Thoracic aorta (tissue), 2 donors: ENCODE measurements at regions not wholly inside any gene's neighbourhood (a gene's known extent, or its start where the extent isn't known, plus 50 kb on each side); places are given as distances from the start of the nearest gene placed in this dataset.

Experiments
- ATAC-seq: fragments of 150-250 bp; one replicate; pipeline ENCODE4 v1.8.0; 2017; ENCODE audit warnings: low read depth; ENCODE audit not compliant: insufficient number of reproducible peaks, low FRiP score
- DNase-seq: peaks from one replicate; pipeline ENCODE4 v3.0.0-alpha.2; 2020; ENCODE audit warnings: low spot score
- H3K27ac ChIP-seq, 2 donors: fragments of 200-600 bp; sonication (generic); 1 replicate in 1 of 2; 2 replicates in 1 of 2; pipeline ENCODE4 v1.5.1; 2016; ENCODE audit warnings: mild to moderate bottlenecking in 2 of 2, moderate library complexity in 2 of 2
- H3K27me3 ChIP-seq: fragments of 200-600 bp; sonication (generic); replicated peaks from 2 replicates; pipeline ENCODE4 v1.6.0; 2016; ENCODE audit warnings: mild to moderate bottlenecking; ENCODE audit not compliant: insufficient read depth
- H3K36me3 ChIP-seq: fragments of 200-600 bp; sonication (generic); one replicate; pipeline ENCODE4 v1.5.1; 2016
- H3K4me1 ChIP-seq, 2 donors: fragments of 200-600 bp; sonication (generic); 1 replicate in 1 of 2; 2 replicates in 1 of 2; pipeline versions ENCODE4 v1.5.1 to v1.6.0; 2016; ENCODE audit warnings: low read depth in 2 of 2, mild to moderate bottlenecking in 1 of 2; ENCODE audit not compliant: control insufficient read depth in 1 of 2
- H3K4me3 ChIP-seq: fragments of 200-600 bp; sonication (generic); 2 replicates; pipeline ENCODE4 v1.5.1; 2016; ENCODE audit warnings: mild to moderate bottlenecking
- H3K9me3 ChIP-seq: fragments of 200-600 bp; sonication (generic); 2 replicates; pipeline ENCODE4 v1.5.1; 2016
- CTCF ChIP-seq: fragments of 200-600 bp; sonication (generic); IDR thresholded peaks from one replicate; pipeline ENCODE4 v1.5.1; 2019; ENCODE audit warnings: antibody characterized with exemption

- Histone ChIP-seq H3K27ac (no peak overlapping the region), H3K4me3 (no peak overlapping the region), H3K4me1 (no peaks in the 10 kb centered on the region), H3K36me3 (no peaks in the 10 kb centered on the region), H3K9me3 (peaks cover 8% of the 10 kb centered on the region), H3K27me3 (no peaks in the 10 kb centered on the region)
- no peak for ATAC-seq
- DNase-seq: no peak
- no peak for TF ChIP-seq CTCF
These were observed 175.1 kb upstream of the GRID2 start for GRCh38 chr4:92128676-92129075.

GRCh38 chr4:92129408-92129994, 174.3 kb upstream of the GRID2 start:
- Histone ChIP-seq H3K9me3 (peaks cover 8% of the 10 kb centered on the region), H3K4me3 (no peak overlapping the region), H3K36me3 (no peaks in the 10 kb centered on the region), H3K4me1 (no peaks in the 10 kb centered on the region), H3K27me3 (no peaks in the 10 kb centered on the region), H3K27ac (no peak overlapping the region)
- DNase-seq: no peak
- ATAC-seq: no peak
- TF ChIP-seq CTCF: no peak

- H3K9me3 ChIP-seq: peaks cover 4% of the 10 kb centered on the region
- DNase-seq (no peak), ATAC-seq (no peak)
- no peak overlapping the region for H3K27ac ChIP-seq
- no peaks in the 10 kb centered on the region for H3K4me1 ChIP-seq
- no peaks in the 10 kb centered on the region for H3K27me3 ChIP-seq
- H3K4me3 ChIP-seq: no peak overlapping the region
- TF ChIP-seq CTCF: no peak
- H3K36me3 ChIP-seq: no peaks in the 10 kb centered on the region
These were observed 167.3 kb upstream of the GRID2 start for GRCh38 chr4:92136434-92136833.

- ATAC-seq (no peak), DNase-seq (no peak)
- no peaks in the 10 kb centered on the region for H3K36me3 ChIP-seq
- peaks cover 2% of the 10 kb centered on the region for H3K9me3 ChIP-seq
- no peak for TF ChIP-seq CTCF
- no peaks in the 10 kb centered on the region for H3K27me3 ChIP-seq
- H3K4me1 ChIP-seq: no peaks in the 10 kb centered on the region
- H3K4me3 ChIP-seq: no peak overlapping the region
- no peak overlapping the region for H3K27ac ChIP-seq
These were observed 140.4 kb upstream of the GRID2 start for GRCh38 chr4:92163348-92163747.

- TF ChIP-seq CTCF: no peak
- Histone ChIP-seq H3K4me3 (no peak overlapping the region), H3K27me3 (no peaks in the 10 kb centered on the region), H3K4me1 (no peaks in the 10 kb centered on the region), H3K36me3 (no peaks in the 10 kb centered on the region), H3K27ac (no peak overlapping the region), H3K9me3 (no peaks in the 10 kb centered on the region)
- ATAC-seq: no peak
- DNase-seq: no peak
These were observed 133.4 kb upstream of the GRID2 start for GRCh38 chr4:92170340-92170739.
